Activated CD4-positive, alpha-beta T cell treated with anti-CD3 and anti-CD28 coated beads, Interleukin-10, Interleukin-2, amounts not matched to agents 100 ng/mL and 50 ng/mL, durations not matched to agents 16 hours and 8 hours (primary cell): ENCODE measurements at regions not wholly inside any gene's neighbourhood (a gene's known extent, or its start where the extent isn't known, plus 50 kb on each side); places are given as distances from the start of the nearest gene placed in this dataset.

Source experiments
- DNase-seq: peaks from one replicate; pipeline ENCODE4 v3.0.0-alpha.2; 2020

DNA sequence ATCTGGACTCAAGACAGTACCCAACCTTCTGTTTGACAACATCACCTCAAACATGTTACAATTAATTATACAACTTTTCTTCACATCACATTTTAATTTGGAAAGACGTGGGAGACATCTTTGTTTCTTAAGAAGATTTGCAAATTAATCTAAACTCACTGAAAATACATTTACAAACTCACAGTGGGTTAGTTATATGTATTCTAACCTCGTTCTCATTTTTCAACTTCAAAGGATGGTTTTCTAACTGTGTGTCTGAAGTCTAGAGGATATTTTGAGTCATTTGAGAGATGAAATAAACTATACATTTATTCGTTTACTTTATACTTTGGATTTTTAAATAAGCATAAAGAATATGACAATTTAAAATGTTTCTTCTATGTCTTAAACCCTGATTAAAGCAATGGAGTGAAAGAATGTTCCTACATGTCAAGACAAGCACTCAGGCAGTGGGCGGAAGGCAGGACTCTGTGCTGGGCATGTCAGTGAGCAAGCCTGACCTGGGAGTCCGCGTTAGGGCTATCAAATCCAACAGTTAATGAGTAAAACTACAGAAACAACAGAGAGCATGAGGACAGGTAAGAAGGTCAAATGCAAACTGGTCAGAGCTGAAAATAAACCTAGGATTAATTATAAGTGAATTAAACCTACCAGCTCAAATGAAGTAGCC, 76.5 kb upstream of the CTTNBP2NL start:
- DNase-seq, result no peak

DNA sequence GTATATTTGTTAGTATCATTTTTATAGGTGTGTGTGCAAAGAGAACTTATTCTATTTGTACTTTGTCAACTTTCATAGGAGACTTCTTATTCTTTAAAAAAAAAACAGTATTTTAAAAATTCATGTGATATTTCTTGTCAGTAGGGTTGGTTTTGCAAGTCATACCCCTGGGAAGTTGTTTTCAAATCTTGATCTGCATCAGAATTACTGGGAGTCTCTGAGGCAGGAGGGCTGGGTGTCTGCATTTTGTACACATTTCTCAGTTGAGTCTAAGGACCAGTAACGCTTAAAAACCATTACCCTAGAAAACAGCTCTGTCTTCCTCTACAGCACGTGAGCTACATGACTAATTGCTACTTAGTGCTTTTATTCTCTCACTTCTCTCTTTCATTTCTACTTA, 76.0 kb upstream of the CTTNBP2NL start:
- DNase-seq, result no peak

DNA sequence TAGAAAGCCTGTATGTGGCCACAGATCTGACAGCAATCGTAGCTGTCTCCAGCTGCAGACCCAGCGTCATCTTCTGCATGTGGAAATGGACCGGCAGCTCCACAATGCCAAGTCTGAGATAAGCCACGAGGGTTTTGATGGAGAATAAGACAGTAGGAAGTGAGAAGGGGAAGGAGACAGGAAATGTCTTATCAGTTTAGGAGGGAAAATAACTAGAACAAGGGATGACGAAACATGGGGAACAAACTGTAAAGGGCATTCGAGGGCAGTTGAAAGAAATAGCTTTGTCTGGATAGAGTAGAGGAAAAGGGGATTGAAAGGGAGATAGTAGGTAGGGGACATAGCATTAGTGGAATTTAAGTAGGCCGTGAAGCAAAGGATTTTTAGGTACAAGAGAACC, 74.0 kb upstream of the CTTNBP2NL start:
- no peak for DNase-seq

DNA sequence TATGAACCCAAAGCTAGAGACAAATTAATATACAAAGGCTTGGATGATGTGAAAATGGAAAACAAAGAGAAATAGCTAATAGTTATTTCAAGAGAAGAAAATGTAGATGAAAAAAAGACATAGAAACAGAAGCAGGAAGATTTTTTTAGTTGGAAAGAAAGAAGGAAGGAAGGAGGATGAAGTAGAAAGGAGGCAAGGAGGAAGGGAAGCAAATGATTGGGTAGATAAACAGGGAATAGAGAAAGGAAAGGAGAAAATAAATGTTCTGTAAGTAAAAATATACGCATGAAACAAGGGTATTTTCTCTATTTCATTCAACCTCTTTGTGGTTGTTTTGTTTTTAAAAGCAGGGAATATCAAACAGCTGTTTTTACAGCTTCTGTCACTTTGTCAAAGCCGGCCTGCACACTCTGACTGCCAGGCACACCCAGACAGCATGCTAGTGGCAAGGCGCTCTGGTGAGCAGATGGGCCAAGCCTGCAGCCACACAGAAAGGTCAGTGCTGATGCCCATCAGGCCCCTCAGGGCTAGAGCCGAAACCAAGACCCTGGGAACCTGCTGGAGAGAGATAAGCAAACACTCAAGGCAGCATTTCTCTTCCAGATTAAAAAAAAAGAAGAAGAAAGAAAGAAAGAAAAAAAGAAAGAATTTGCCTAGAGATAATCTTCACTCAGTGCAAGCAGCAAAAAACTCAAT, 72.9 kb upstream of the CTTNBP2NL start:
- no peak for DNase-seq

DNA sequence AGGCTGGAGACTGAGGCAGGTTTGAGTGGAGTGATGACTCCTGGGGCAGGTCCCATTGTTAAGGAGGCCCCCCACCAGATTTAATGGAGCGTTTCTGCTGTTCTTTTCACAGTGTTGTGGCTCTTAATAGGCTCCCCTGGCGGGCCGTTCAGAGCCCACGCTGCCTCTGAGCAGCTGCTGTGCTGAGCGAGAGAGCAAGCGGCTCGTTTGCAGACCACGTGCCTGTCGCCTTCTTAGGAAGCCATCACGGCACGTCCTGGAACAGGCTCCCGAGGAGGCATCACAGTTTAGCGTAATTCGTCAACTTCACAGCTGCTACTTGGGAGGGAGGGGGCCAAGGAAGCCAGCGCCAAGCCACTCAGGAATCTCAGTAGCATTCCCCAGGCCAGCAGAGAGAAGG, 70.5 kb upstream of the CTTNBP2NL start:
- DNase-seq, result no peak

DNA sequence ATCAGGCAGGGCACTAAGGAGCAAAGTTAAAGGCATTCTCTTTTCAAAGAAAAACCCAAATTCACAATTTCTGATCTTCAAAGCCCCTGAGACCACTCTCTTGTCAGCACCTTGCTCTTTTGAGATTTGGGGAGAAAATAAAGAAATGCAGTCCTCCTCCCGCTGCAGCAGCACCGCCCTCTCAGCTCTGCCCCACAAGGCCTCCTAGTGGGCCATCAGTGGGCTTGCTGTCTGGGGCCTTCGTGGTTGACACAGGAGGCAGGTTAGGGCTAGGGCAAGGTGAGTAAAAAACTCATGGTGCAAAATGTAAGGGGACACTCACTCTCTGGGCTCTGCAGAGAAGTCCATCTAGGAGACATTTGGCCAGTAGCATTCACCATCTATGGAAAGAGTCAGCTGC, 67.4 kb upstream of the CTTNBP2NL start:
- no peak for DNase-seq

DNA sequence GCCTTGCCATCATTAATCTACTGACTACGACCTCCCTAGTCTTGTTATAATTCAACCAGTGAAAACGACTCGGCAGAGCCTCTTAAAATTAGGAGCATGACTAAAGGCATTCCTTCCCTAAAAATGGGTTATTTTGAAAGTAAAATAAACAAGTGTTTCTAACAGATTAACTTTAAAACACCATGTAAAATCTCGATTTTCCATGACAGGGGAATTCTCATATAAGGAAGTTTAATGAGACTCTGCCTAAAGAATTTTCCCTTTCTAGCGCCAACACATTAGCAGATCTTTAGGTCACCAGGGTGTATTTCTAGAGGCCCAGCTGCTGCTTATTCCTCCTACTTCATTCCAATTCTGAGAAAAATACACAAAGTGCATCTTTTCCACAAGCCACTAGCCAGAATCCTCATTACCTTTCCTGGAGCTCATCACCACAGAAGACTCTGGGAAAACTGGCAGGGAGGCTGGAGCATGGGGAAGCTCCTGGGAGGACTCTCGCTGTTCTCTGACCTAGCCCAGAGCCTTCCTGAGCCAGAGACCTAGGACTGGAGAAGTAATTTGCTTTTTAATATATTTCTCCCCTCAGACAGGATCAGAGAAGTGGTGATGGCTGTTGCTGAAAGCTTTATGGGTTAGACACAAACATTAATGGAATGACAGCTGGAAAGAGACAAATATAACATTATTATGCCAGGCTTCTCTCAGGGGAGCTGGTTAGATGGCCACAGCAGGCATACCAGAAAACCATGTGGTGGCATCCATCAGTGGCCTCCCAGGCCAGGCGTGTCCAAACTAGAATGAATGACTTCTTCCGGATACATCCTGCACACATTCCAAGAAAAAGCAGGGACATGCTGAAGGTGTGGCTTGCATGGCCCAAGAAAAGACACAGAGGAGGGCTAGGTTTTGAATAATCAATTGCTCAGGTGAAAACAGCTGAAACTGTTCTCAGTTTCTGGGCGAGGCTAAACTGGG, 63.6 kb upstream of the CTTNBP2NL start:
- DNase-seq, result no peak

DNA sequence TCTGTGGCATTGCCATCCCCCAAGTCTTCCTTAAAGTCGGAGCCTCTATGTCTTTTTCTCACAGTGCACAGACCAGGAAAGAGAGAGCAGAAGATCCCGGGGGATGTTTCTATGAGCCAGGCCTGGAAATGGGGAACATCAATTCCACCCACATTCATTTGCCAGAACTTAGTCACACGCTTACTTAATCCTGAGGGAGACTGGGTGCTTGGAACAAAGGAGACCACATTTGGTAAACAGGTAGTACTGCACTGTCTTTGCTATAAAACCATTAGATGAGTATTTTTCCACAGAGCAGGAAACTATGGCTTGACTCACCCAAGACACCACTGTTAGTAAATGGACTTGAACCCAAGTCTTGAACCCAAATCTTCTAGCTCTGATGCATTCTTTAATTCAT, 60.7 kb upstream of the CTTNBP2NL start:
- no peak for DNase-seq

DNA sequence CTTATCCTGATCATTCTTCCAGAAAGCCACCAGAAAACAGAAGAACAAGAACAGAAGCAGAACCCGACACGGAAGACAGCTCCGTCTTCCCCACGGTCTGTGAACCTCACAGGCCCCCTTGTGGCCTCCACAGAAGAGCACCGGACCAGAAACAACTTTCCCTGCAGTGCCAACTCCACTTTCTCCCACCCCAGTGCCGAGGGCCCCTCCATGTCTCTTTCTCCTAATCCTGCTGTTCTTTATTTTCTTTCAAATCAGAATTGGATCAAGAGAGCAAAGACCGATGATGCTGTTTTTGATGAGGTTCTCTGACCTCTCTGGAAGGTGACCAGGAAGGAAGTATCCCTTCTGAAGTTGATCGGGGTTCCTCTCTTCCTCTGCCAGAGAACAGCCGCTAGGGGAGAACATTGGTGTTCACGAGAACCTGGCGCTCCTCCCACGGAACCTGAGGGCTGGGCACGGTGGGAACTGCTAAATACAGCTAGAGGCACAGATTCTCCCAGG, 58.9 kb upstream of the CTTNBP2NL start:
- peak; percentile 15 for DNase-seq

DNA sequence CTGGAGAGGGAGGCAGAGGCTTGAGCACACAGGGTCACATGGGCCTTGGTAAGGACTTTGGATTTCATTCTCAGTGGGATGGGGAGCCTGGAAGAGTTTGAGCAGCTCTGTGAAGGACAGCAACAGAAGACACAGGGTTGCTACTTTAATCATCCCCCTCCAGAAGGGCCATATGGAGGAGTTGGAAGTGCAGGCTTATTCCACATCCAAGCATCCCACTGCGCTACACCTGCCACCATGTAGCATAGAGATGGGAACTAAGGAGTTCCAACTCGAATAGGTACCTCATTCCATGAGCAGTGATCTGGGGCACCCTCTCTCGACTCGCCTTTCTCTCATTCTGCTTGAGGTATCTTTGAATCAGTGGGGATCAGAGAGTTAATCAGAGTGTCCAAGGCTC, 54.0 kb upstream of the CTTNBP2NL start:
- no peak for DNase-seq

DNA sequence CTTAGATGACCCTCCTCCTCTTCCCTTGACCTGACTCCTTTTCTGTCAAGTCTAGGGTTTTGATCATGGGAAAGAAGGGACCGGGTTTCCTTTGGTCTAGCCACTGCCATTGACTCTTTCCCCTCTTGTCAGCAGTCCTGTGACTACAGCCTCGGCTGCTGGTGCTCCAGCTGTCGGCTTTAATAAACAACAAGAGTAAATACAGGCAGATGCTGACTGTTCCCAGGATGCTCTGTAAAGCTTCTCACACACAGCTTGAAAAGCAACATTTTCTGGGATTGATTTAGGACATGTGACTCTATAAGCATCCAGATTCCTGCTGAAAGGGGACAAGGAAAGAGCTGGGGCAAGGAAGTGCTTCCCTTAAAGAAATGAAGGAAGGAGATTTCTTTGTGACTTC, 53.5 kb upstream of the CTTNBP2NL start:
- DNase-seq, result no peak

DNA sequence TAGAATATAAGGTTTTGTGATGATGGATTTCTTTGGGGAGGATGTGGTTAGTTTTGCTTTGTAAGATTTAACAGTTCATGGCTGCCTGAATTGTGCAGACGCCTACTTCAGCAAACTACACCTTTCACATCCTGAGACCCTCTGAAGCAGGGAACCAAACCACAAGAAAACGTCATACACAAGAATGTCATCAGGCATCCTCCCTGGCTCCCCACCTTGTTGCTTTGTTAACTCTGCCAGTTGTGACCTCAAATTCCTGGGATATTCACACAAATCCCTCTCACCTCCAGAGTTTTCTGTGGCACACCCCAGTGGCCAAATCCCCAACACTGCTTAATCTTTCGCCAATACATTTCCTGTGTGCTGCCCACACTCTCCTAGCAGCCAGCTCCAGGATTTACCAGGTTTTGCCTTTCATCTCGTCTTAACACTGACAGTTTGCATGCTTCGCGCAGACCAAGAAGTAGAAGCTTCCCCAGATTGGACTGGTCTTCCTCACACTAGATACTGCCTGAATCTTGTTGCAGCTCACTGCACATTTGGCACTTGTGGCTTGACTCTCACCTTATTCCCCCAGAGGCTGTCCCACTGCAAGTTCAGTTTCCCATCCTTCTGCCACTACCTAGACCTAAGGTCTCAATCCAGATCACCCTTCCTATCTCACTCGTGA, 51.1 kb upstream of the CTTNBP2NL start:
- peak; percentile 9 for DNase-seq
